ENCODE measurements at regions not wholly inside any gene's neighbourhood (a gene's known extent, or its start where the extent isn't known, plus 50 kb on each side); places are given as distances from the start of the nearest gene placed in this dataset.

GRCh38 chr10:16193241-16193640 is 243.6 kb upstream of the PTER start:
- BruUV-seq (replicated peaks), result no TSS peak
- DNase-seq (ENCODE audit: extremely low read depth in 1 of 4, low spot score in 3 of 4) (no peak), ATAC-seq (no peak), FAIRE-seq (no peak)
- Histone ChIP-seq H4K20me1 (replicated peaks; ENCODE audit: control insufficient read depth, insufficient read depth, low read length) (no peaks in the 10 kb centered on the region), H3K27ac (ENCODE audit: extremely low read depth, low read depth, low read length) (no peak overlapping the region), H3K4me2 (ENCODE audit: insufficient read depth, low read length) (no peak overlapping the region), H3K9ac (ENCODE audit: insufficient read depth in 1 of 2, low read depth in 2 of 2, low read length in 2 of 2) (no peak overlapping the region), H3K27me3 (ENCODE audit: control insufficient read depth in 2 of 2, insufficient read depth in 2 of 2, low read length in 2 of 2) (no peaks in the 10 kb centered on the region), H2AFZ (ENCODE audit: low read depth, low read length) (no peak overlapping the region), H3K4me1 (replicated peaks in 1 of 2; ENCODE audit: control insufficient read depth in 2 of 2, insufficient read depth in 2 of 2, low read length in 2 of 2) (no peaks in the 10 kb centered on the region), H3K9me3 (replicated peaks; ENCODE audit: control insufficient read depth, insufficient read depth, low read depth, low read length) (no peaks in the 10 kb centered on the region), H3K9me1 (ENCODE audit: control insufficient read depth, insufficient read depth, low read length) (no peaks in the 10 kb centered on the region), H3K36me3 (ENCODE audit: control insufficient read depth, insufficient read depth, low read length) (no peaks in the 10 kb centered on the region), H3K4me3 (no peak overlapping the region), H3K79me2 (ENCODE audit: control insufficient read depth, insufficient read depth, low read length) (no peaks in the 10 kb centered on the region)
- WGBS (ENCODE audit: insufficient coverage, low coverage, missing lambda C conversion rate), result 0% methylated on average over 3 of the region's 3 CpGs
- intact Hi-C loops (cut with micrococcal nuclease) (no loop called here), in situ Hi-C loops (cut with MboI) (no loop called here)
- ChIA-PET POLR2A (no interaction called here), CTCF (ENCODE audit: low intra/inter-chr PET ratio) (no interaction called here)
- no peak for TF ChIP-seq ZNF512 (tag; IDR thresholded peaks at IDR 0.05)
- TF ChIP-seq CBFB (CRISPR knock-in tag; IDR thresholded peaks at IDR 0.05), result no peak

GRCh38 chr10:16195178-16195769 is 241.5 kb upstream of the PTER start:
- DNase-seq (ENCODE audit: extremely low read depth in 1 of 4, low spot score in 3 of 4), result no peak

More at GRCh38 chr10:16195178-16195769, 241.5 kb upstream of the PTER start:
- CTCF ChIA-PET (ENCODE audit: low intra/inter-chr PET ratio), result no interaction called here
- H3K9me1 ChIP-seq (ENCODE audit: control insufficient read depth, insufficient read depth, low read length), result no peaks in the 10 kb centered on the region
- H3K27me3 ChIP-seq (ENCODE audit: control insufficient read depth in 2 of 2, insufficient read depth in 2 of 2, low read length in 2 of 2), result no peaks in the 10 kb centered on the region
- WGBS (ENCODE audit: insufficient coverage, low coverage, missing lambda C conversion rate), result 0% methylated on average over 1 of the region's 1 CpG
- BruUV-seq (replicated peaks), result no TSS peak
- no peaks in the 10 kb centered on the region for H3K4me1 ChIP-seq (replicated peaks in 1 of 2; ENCODE audit: control insufficient read depth in 2 of 2, insufficient read depth in 2 of 2, low read length in 2 of 2)
- H3K4me3 ChIP-seq, result no peak overlapping the region
- in situ Hi-C loops (cut with MboI), result no loop called here
- H3K4me2 ChIP-seq (ENCODE audit: insufficient read depth, low read length), result no peak overlapping the region
- H3K27ac ChIP-seq (ENCODE audit: extremely low read depth, low read depth, low read length), result no peak overlapping the region
- ATAC-seq (no peak), FAIRE-seq (no peak)
- H3K9ac ChIP-seq (ENCODE audit: insufficient read depth in 1 of 2, low read depth in 2 of 2, low read length in 2 of 2), result no peak overlapping the region
- no peaks in the 10 kb centered on the region for H4K20me1 ChIP-seq (replicated peaks; ENCODE audit: control insufficient read depth, insufficient read depth, low read length)
- no peak overlapping the region for H2AFZ ChIP-seq (ENCODE audit: low read depth, low read length)
- POLR2A ChIA-PET, result no interaction called here
- intact Hi-C loops (cut with micrococcal nuclease), result no loop called here
- H3K79me2 ChIP-seq (ENCODE audit: control insufficient read depth, insufficient read depth, low read length), result no peaks in the 10 kb centered on the region
- no peak for TF ChIP-seq HMG20B (CRISPR knock-in tag; IDR thresholded peaks at IDR 0.05)
- H3K36me3 ChIP-seq (ENCODE audit: control insufficient read depth, insufficient read depth, low read length), result no peaks in the 10 kb centered on the region
- H3K9me3 ChIP-seq (replicated peaks; ENCODE audit: control insufficient read depth, insufficient read depth, low read depth, low read length), result no peaks in the 10 kb centered on the region
